OCI-LY1 (cell line): ENCODE measurements at regions not wholly inside any gene's neighbourhood (a gene's known extent, or its start where the extent isn't known, plus 50 kb on each side); places are given as distances from the start of the nearest gene placed in this dataset.
"Not testable (repeated sequence)": the region's sequence is repeated elsewhere in the genome, so short reads cannot be mapped to it uniquely, and the experiment has no call there.

Source experiments
- H2AFZ ChIP-seq: fragments of 200-600 bp; sonication (generic), shearing (Covaris generic); 2 replicates; pipeline ENCODE4 v1.6.0; 2014; ENCODE audit warnings: antibody characterized with exemption, mild to moderate bottlenecking, low read length
- H3F3A ChIP-seq: fragments of 200-600 bp; sonication (generic), shearing (Covaris generic); 2 replicates; pipeline ENCODE4 v1.6.0; 2014; ENCODE audit warnings: mild to moderate bottlenecking, antibody characterized with exemption, low read length, moderate library complexity; ENCODE audit not compliant: insufficient read depth
- H3K27ac ChIP-seq: fragments of 200-600 bp; sonication (generic); 2 replicates; pipeline ENCODE4 v1.5.1; 2014; ENCODE audit warnings: low read length, mixed run types, mild to moderate bottlenecking, low read depth; ENCODE audit not compliant: poor library complexity, severe bottlenecking
- H3K27me3 ChIP-seq: fragments of 200-600 bp; sonication (generic); 2 replicates; pipeline ENCODE4 v1.6.0; 2014; ENCODE audit warnings: antibody characterized with exemption, mild to moderate bottlenecking, low read length, moderate library complexity; ENCODE audit not compliant: insufficient read depth
- H3K36me3 ChIP-seq: fragments of 200-600 bp; sonication (generic); 2 replicates; pipeline ENCODE4 v1.6.1; 2014; ENCODE audit warnings: mild to moderate bottlenecking, antibody characterized with exemption, low read length, moderate library complexity, mixed read lengths; ENCODE audit not compliant: insufficient read depth
- H3K4me1 ChIP-seq: fragments of 200-600 bp; sonication (generic); 2 replicates; pipeline ENCODE4 v1.5.1; 2014; ENCODE audit warnings: mild to moderate bottlenecking, low read length, moderate library complexity; ENCODE audit not compliant: insufficient read depth, severe bottlenecking
- H3K4me2 ChIP-seq: fragments of 200-600 bp; sonication (generic), shearing (Covaris generic); 2 replicates; pipeline ENCODE4 v1.6.1; 2014; ENCODE audit warnings: low read length
- H3K4me3 ChIP-seq: fragments of 200-600 bp; sonication (generic); 2 replicates; pipeline ENCODE4 v1.5.1; 2014; ENCODE audit warnings: low read length, low read depth, mild to moderate bottlenecking, mixed read lengths; ENCODE audit not compliant: poor library complexity, severe bottlenecking
- H3K79me2 ChIP-seq: fragments of 200-600 bp; shearing (Covaris generic); 2 replicates; pipeline ENCODE4 v1.6.1; 2016; ENCODE audit warnings: mixed run types, low read length, mixed read lengths; ENCODE audit not compliant: insufficient read depth
- H3K9ac ChIP-seq: fragments of 200-600 bp; sonication (generic), shearing (Covaris generic); 2 replicates; pipeline ENCODE4 v1.6.1; 2014; ENCODE audit warnings: mild to moderate bottlenecking, low read length, mixed read lengths
- H3K9me2 ChIP-seq: fragments of 200-600 bp; sonication (generic), shearing (Covaris generic); 2 replicates; pipeline ENCODE4 v1.6.1; 2014; ENCODE audit warnings: low read depth, mild to moderate bottlenecking, low read length, mixed read lengths
- H3K9me3 ChIP-seq: fragments of 200-600 bp; shearing (Covaris generic); 2 replicates; pipeline ENCODE4 v1.6.1; 2014; ENCODE audit warnings: low read length, mixed read lengths
- H4K20me1 ChIP-seq: fragments of 200-600 bp; sonication (generic), shearing (Covaris generic); 2 replicates; pipeline ENCODE4 v1.6.0; 2016; ENCODE audit warnings: mild to moderate bottlenecking, low read length; ENCODE audit not compliant: insufficient read depth
- EZH2 ChIP-seq: fragments of 200-600 bp; sonication (generic), shearing (Covaris generic); IDR thresholded peaks from 2 replicates; pipeline ENCODE4 v1.8.0; 2017; ENCODE audit warnings: borderline replicate concordance, mixed run types, mild to moderate bottlenecking, antibody characterized with exemption, low read length, moderate library complexity, mixed read lengths
- TF ChIP-seq, protein P1 (sequence below): fragments of 200-600 bp; sonication (generic), shearing (Covaris generic); IDR thresholded peaks from 2 replicates; pipeline ENCODE4 v1.5.1; 2017; ENCODE audit warnings: mild to moderate bottlenecking, antibody characterized with exemption, low read length, moderate library complexity, mixed read lengths

GRCh38 chr6:65989676-65990075, 282.6 kb upstream of the EYS start:
- Histone ChIP-seq H3K27me3 (no peaks in the 10 kb centered on the region), H3K9me3 (no peaks in the 10 kb centered on the region), H4K20me1 (no peaks in the 10 kb centered on the region), H3K4me2 (no peak overlapping the region), H3K36me3 (no peaks in the 10 kb centered on the region), H3K9me2 (no peaks in the 10 kb centered on the region), H2AFZ (no peak overlapping the region), H3K4me3 (no peak overlapping the region), H3K79me2 (no peaks in the 10 kb centered on the region), H3K4me1 (no peaks in the 10 kb centered on the region), H3K9ac (no peak overlapping the region), H3F3A (no peaks in the 10 kb centered on the region), H3K27ac (no peak overlapping the region)
- TF ChIP-seq, protein P1, sequence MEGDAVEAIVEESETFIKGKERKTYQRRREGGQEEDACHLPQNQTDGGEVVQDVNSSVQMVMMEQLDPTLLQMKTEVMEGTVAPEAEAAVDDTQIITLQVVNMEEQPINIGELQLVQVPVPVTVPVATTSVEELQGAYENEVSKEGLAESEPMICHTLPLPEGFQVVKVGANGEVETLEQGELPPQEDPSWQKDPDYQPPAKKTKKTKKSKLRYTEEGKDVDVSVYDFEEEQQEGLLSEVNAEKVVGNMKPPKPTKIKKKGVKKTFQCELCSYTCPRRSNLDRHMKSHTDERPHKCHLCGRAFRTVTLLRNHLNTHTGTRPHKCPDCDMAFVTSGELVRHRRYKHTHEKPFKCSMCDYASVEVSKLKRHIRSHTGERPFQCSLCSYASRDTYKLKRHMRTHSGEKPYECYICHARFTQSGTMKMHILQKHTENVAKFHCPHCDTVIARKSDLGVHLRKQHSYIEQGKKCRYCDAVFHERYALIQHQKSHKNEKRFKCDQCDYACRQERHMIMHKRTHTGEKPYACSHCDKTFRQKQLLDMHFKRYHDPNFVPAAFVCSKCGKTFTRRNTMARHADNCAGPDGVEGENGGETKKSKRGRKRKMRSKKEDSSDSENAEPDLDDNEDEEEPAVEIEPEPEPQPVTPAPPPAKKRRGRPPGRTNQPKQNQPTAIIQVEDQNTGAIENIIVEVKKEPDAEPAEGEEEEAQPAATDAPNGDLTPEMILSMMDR, result no peak
- TF ChIP-seq EZH2, result no peak

DNA sequence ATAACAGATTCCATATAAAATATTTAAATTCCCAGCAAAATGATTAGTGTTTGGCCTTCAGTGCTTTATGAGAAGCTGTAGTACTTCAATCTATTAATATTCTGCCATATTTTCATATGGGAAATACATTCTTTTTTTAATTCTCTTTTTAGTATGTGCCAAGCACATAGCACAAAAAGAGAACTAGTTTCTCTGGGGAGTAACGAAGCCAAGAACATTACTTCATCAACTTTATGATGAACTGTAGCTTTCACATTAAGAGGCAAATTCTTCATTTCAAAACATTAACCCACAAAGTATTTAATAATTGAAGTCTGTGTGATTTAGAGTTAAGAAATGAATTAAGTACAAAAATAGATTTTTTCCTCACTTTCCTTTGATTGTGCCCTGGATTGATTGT, 281.0 kb upstream of the EYS start:
- H3F3A ChIP-seq, result no peaks in the 10 kb centered on the region
- H4K20me1 ChIP-seq, result no peaks in the 10 kb centered on the region
- no peak overlapping the region for H2AFZ ChIP-seq
- H3K27me3 ChIP-seq, result no peaks in the 10 kb centered on the region
- H3K4me1 ChIP-seq, result no peaks in the 10 kb centered on the region
- H3K4me2 ChIP-seq, result no peak overlapping the region
- H3K79me2 ChIP-seq, result no peaks in the 10 kb centered on the region
- no peaks in the 10 kb centered on the region for H3K36me3 ChIP-seq
- no peak for TF ChIP-seq EZH2
- no peaks in the 10 kb centered on the region for H3K9me3 ChIP-seq
- no peak overlapping the region for H3K9ac ChIP-seq
- no peak overlapping the region for H3K4me3 ChIP-seq
- H3K9me2 ChIP-seq, result no peaks in the 10 kb centered on the region
- no peak overlapping the region for H3K27ac ChIP-seq

DNA sequence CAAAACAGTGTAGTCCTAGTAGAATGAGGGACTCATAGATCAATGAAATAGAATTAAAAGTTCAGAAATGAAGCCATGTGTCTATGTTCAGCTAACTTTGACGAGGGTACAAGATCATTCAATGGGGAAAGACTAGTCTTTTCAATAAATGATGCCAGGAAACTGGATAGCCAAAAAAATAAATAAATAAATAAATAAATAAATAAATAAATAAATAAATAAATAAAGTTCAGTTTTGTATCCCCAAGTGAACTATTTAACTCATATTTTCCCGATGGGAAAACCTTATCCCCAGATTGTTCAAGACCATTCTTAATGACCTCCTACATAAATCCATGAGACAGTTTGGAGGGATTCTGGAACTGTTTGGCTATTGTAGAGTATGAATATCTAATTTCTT, 277.1 kb upstream of the EYS start:
- no peaks in the 10 kb centered on the region for H3K36me3 ChIP-seq
- H2AFZ ChIP-seq, result no peak overlapping the region
- H4K20me1 ChIP-seq, result no peaks in the 10 kb centered on the region
- H3K4me3 ChIP-seq, result no peak overlapping the region
- no peaks in the 10 kb centered on the region for H3K9me3 ChIP-seq
- H3K4me2 ChIP-seq, result no peak overlapping the region
- no peak overlapping the region for H3K27ac ChIP-seq
- TF ChIP-seq EZH2, result no peak
- no peaks in the 10 kb centered on the region for H3K27me3 ChIP-seq
- H3K4me1 ChIP-seq, result no peaks in the 10 kb centered on the region
- no peak overlapping the region for H3K9ac ChIP-seq
- H3K79me2 ChIP-seq, result no peaks in the 10 kb centered on the region
- no peaks in the 10 kb centered on the region for H3K9me2 ChIP-seq
- no peaks in the 10 kb centered on the region for H3F3A ChIP-seq

- Histone ChIP-seq H3K9me3 (no peaks in the 10 kb centered on the region), H3K27me3 (no peaks in the 10 kb centered on the region), H3K9ac (no peak overlapping the region), H3F3A (no peaks in the 10 kb centered on the region), H3K4me3 (no peak overlapping the region), H4K20me1 (no peaks in the 10 kb centered on the region), H3K9me2 (no peaks in the 10 kb centered on the region), H3K27ac (no peak overlapping the region), H3K4me2 (no peak overlapping the region), H3K4me1 (no peaks in the 10 kb centered on the region), H3K36me3 (no peaks in the 10 kb centered on the region), H3K79me2 (no peaks in the 10 kb centered on the region), H2AFZ (no peak overlapping the region; the same call in 1 of the 2 replicates)
- TF ChIP-seq, protein P1, result no peak
- no peak for TF ChIP-seq EZH2
Measured at GRCh38 chr6:65979120-65979519, 272.1 kb upstream of the EYS start.

DNA sequence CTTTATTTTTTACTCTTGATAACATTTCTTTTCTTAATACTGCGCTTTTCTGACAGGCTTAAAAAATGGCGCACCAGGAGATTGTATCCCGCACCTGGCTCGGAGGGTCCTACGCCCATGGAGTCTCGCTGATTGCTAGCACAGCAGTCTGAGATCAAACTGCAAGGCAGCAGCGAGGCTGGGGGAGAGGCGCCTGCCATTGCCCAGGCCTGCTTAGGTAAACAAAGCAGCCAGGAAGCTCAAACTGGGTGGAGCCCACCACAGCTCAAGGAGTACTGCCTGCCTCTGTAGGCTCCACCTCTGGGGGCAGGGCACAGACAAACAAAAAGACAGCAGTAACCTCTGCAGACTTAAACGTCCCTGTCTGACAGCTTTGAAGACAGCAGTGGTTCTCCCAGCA, 264.2 kb upstream of the EYS start:
- not testable (repeated sequence) for H3K9me2 ChIP-seq, H3K4me3 ChIP-seq, H4K20me1 ChIP-seq, H3K9me3 ChIP-seq, H3K27ac ChIP-seq, H3F3A ChIP-seq, H2AFZ ChIP-seq, H3K9ac ChIP-seq, H3K79me2 ChIP-seq, H3K36me3 ChIP-seq, H3K4me1 ChIP-seq, H3K27me3 ChIP-seq, H3K4me2 ChIP-seq
